Peyer's patch (tissue), 4 donors: ENCODE measurements at regions not wholly inside any gene's neighbourhood (a gene's known extent, or its start where the extent isn't known, plus 50 kb on each side); places are given as distances from the start of the nearest gene placed in this dataset.
"Not testable (repeated sequence)": the region's sequence is repeated elsewhere in the genome, so short reads cannot be mapped to it uniquely, and the experiment has no call there.

Experiments used
- DNase-seq, 3 donors: peaks; one replicate each; pipeline ENCODE4 v3.0.0-alpha.2; 2017 to 2019
- H3K27ac ChIP-seq, 4 donors: fragments of 200-600 bp; sonication (generic); one replicate each; pipeline ENCODE4 v1.5.1; 2016 to 2019
- H3K27me3 ChIP-seq, 2 donors: fragments of 200-600 bp; sonication (generic); one replicate each; pipeline ENCODE4 v1.5.1; 2019
- H3K36me3 ChIP-seq, 3 donors: fragments of 200-600 bp; sonication (generic); one replicate each; pipeline ENCODE4 v1.5.1; 2016 to 2019
- H3K4me1 ChIP-seq, 4 donors: fragments of 200-600 bp; sonication (generic); one replicate each; pipeline ENCODE4 v1.5.1; 2016 to 2019
- H3K4me3 ChIP-seq, 4 donors: fragments of 200-600 bp; sonication (generic); 1 replicate in 3 of 4; 2 replicates in 1 of 4; pipeline ENCODE4 v1.5.1; 2016 to 2019; ENCODE audit warnings: mild to moderate bottlenecking in 1 of 4
- H3K9me3 ChIP-seq, 4 donors: fragments of 200-600 bp; sonication (generic); one replicate each; pipeline ENCODE4 v1.5.1; 2016 to 2019; ENCODE audit warnings: mild to moderate bottlenecking in 1 of 4
- POLR2A ChIP-seq, 2 donors: fragments of 450-650 bp; IDR thresholded peaks; one replicate each; pipeline ENCODE4 v1.5.1; 2017; ENCODE audit warnings: antibody characterized with exemption in 2 of 2, mild to moderate bottlenecking in 2 of 2, moderate library complexity in 2 of 2
- TF ChIP-seq, protein P1 (sequence below), 6 experiments: fragments of 450-650 bp in 4 of 6; fragments of 200-600 bp in 2 of 6; sonication (generic) in 1 of 6; IDR thresholded peaks; one replicate each; pipeline ENCODE4 v1.5.1; 2017 to 2019; ENCODE audit warnings: antibody characterized with exemption in 6 of 6, mild to moderate bottlenecking in 3 of 6, moderate library complexity in 1 of 6

DNA sequence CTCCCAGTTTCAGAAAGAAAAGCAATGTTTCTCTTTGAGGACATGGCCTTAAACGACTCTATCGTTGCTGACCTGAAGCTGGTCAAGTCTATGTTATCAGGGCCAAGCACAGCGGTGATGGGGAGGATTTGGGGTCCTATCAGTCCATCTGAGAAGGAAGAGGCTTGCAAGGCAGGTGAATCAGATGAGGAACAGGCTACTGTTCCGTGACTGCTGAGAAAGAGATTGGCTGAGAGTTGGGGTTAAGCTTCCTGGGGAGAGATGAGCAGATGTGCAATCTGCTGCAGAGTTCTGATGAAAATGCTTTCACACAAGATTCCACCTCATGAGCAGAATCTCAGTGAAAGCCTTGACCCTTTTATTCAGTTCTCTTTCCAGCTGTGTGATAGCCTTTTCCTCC, 168.3 kb upstream of the STMND1 start:
- no peaks in the 10 kb centered on the region for H3K27me3 ChIP-seq
- H3K4me1 ChIP-seq = no peaks in the 10 kb centered on the region
- no peaks in the 10 kb centered on the region for H3K36me3 ChIP-seq
- no peak for DNase-seq
- H3K9me3 ChIP-seq = no peaks in the 10 kb centered on the region
- no peak overlapping the region for H3K27ac ChIP-seq
- no peak overlapping the region for H3K4me3 ChIP-seq
- TF ChIP-seq POLR2A (IDR thresholded peaks at IDR 0.05) = no peak

DNA sequence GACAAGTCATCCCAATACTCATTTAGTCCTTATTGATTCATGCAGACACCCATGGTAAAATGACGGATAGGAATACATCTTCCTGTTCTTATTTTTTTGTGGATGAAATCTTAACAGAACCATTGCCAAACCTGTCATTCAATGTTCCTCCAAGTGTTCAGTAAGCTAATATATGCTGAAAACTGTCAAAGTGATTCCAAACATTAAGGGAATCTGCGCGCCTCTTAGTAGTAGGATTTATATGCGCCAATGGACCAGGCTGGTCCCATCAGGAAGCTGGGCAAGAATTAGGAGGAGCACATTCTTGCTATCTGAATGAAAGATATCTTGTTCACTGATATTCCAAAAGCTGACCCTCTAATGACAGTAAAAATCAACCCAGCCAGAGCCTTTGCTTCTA, 168.9 kb upstream of the STMND1 start:
- no peak for DNase-seq
- TF ChIP-seq, protein P1, sequence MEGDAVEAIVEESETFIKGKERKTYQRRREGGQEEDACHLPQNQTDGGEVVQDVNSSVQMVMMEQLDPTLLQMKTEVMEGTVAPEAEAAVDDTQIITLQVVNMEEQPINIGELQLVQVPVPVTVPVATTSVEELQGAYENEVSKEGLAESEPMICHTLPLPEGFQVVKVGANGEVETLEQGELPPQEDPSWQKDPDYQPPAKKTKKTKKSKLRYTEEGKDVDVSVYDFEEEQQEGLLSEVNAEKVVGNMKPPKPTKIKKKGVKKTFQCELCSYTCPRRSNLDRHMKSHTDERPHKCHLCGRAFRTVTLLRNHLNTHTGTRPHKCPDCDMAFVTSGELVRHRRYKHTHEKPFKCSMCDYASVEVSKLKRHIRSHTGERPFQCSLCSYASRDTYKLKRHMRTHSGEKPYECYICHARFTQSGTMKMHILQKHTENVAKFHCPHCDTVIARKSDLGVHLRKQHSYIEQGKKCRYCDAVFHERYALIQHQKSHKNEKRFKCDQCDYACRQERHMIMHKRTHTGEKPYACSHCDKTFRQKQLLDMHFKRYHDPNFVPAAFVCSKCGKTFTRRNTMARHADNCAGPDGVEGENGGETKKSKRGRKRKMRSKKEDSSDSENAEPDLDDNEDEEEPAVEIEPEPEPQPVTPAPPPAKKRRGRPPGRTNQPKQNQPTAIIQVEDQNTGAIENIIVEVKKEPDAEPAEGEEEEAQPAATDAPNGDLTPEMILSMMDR (IDR thresholded peaks at IDR 0.05) = no peak
- TF ChIP-seq POLR2A (IDR thresholded peaks at IDR 0.05) = no peak

DNA sequence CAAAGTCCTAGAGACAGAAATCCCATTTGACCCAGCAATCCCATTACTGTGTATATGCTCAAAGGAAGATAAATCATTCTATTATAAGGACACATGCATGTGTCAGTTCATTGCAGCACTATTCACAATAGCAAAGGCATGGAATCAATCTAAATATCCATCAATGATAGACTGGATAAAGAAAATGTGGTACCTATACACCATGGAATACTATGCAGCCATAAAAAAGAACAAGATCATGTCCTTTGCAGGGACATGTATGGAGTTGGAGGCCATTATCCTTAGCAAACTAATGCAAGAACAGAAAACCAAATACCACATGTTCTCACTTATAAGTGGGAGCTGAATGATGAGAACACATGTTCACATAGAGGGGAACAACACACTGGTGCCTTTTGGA, 169.8 kb upstream of the ATXN1 start:
- not testable (repeated sequence) for H3K36me3 ChIP-seq, H3K27me3 ChIP-seq, DNase-seq, H3K4me3 ChIP-seq, H3K27ac ChIP-seq, H3K4me1 ChIP-seq, H3K9me3 ChIP-seq

More for the DNA sequence above, 168.9 kb upstream of the STMND1 start:
- Histone ChIP-seq H3K9me3 (no peaks in the 10 kb centered on the region), H3K27ac (no peak overlapping the region), H3K4me3 (no peak overlapping the region), H3K36me3 (no peaks in the 10 kb centered on the region), H3K4me1 (no peaks in the 10 kb centered on the region), H3K27me3 (no peaks in the 10 kb centered on the region)

DNA sequence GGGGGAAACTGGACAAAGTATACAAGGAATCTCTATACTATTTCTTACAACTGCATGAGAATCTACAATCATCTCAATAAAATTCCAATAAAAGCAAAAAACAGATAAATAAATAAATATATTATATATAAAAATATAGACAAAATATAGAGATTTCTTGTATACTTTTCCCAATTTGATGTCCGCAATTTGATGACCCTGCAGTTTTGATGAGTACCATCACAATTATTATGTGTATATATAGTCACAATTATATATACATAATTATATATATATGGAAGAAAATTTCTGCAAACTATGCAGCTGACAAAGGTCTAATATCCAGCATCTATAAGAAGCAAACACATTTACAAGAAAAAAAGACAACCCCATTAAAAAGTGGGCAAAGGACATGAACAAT, 169.2 kb upstream of the ATXN1 start:
- no peak for TF ChIP-seq POLR2A (IDR thresholded peaks at IDR 0.05)
- TF ChIP-seq, protein P1 (IDR thresholded peaks at IDR 0.05) = no peak
- Histone ChIP-seq H3K27ac (no peak overlapping the region), H3K9me3 (no peaks in the 10 kb centered on the region), H3K36me3 (no peaks in the 10 kb centered on the region), H3K4me3 (no peak overlapping the region), H3K27me3 (no peaks in the 10 kb centered on the region), H3K4me1 (no peaks in the 10 kb centered on the region)
- DNase-seq = no peak

DNA sequence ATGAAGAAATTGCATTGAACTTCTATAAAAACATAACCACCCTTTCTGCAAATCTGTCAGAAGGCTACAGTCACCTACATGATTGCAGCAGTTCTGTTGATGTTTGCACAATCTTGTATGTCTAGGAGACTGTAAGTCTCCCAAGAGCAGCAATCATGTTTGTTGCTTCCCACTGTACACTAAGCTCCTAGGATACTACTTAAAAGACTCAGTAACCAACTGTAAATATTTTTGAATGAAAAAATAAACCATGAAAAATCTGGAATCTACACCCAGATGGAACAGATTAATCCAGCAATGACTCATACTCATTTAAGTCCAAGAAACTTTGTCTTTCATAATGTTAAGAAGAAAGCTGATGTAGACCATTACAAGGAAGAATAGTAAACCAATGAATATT, 168.5 kb upstream of the ATXN1 start:
- Histone ChIP-seq H3K4me1 (no peaks in the 10 kb centered on the region), H3K36me3 (no peaks in the 10 kb centered on the region), H3K27me3 (no peaks in the 10 kb centered on the region), H3K9me3 (no peaks in the 10 kb centered on the region), H3K4me3 (no peak overlapping the region), H3K27ac (no peak overlapping the region)
- DNase-seq = no peak
- no peak for TF ChIP-seq POLR2A (IDR thresholded peaks at IDR 0.05)
- TF ChIP-seq, protein P1 (IDR thresholded peaks at IDR 0.05) = no peak

DNA sequence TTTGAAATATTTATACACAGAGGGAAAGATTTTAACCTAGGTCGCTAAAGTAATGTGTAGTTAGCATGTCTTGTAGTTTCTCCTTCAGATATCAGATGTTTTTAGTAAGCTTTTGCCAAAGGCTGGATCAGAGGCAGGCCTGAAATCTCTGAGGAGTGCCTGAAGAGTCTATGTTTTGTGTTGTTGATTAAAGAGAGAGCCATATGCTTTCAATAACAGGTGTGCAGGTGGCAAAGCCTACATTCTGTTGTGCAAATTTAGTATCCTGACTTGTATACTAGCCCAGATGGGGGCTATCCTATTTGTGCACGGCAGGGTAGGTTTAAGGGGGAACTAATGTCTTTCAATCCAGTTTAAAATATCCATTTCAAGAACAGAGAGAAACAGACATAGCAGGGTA, 167.1 kb upstream of the ATXN1 start:
- no peak for DNase-seq
- Histone ChIP-seq H3K4me3 (no peak overlapping the region), H3K27me3 (no peaks in the 10 kb centered on the region), H3K4me1 (no peaks in the 10 kb centered on the region), H3K27ac (no peak overlapping the region), H3K9me3 (no peaks in the 10 kb centered on the region), H3K36me3 (no peaks in the 10 kb centered on the region)
- TF ChIP-seq POLR2A (IDR thresholded peaks at IDR 0.05) = no peak

DNA sequence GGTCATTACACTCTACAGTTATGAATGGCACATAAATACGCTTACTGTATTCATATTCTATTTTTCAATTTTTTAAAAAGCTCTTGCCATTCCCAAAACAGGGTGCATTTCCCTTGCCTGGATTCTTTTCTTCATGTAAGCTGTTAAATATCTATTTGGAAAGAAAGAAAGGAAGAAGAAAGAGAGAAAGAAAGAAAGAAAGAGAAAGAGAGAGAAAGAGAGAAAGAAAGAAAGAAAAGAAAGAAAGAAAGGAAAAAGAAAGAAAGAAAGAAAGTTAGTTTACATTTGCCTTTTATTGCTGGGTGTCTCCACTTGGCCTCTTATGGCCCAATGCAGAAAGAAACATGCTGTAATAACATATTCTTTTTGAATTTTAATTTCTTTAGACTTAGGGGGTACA, 165.9 kb upstream of the ATXN1 start:
- Histone ChIP-seq H3K27me3 (no peaks in the 10 kb centered on the region), H3K36me3 (no peaks in the 10 kb centered on the region), H3K9me3 (no peaks in the 10 kb centered on the region), H3K4me3 (no peak overlapping the region), H3K4me1 (no peaks in the 10 kb centered on the region), H3K27ac (no peak overlapping the region)
- TF ChIP-seq, protein P1 (IDR thresholded peaks at IDR 0.05) = no peak
- TF ChIP-seq POLR2A (IDR thresholded peaks at IDR 0.05) = no peak
- DNase-seq = no peak
